ENCODE measurements at regions not wholly inside any gene's neighbourhood (a gene's known extent, or its start where the extent isn't known, plus 50 kb on each side); places are given as distances from the start of the nearest gene placed in this dataset.

DNA sequence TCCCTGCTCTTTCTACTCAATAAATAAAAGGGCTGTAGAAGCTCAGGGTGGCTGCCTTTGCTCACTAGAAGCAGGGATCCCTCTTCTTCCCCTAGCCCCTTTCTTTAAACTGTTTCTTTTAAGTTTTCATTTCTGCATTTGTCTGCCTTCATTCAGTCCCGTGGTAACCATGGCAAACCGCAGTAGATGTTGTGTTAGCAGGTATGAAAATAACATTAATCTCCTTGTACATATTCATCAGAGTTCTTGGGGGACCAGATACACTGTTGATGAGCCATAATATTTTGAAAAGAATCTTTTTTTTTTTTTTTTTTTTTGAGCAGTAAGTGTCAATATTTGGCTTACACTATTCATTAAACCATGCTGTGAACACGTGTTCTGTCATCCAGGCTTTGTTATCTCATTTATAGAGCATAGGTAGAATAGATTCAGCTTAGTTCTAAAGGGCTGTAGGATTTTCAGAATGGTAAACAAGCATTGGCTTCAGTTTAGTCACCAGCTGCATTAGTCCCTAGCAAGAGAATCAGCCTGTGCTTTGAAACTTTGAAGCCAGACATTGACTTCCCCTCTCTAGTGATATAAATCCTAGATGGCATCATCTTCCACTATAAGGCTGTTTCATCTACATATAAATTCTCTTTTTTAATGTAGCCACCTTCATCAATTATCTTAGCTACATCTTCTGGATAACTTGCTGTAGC lies 59.4 kb upstream of the SPRY2 start:
- in situ Hi-C loops (cut with MboI; ENCODE audit: low pct_unique_long_range_greater_than_20kb, low sequenced_read_pairs, unreplicated experiment): no loop called here
- TF ChIP-seq, protein P1, sequence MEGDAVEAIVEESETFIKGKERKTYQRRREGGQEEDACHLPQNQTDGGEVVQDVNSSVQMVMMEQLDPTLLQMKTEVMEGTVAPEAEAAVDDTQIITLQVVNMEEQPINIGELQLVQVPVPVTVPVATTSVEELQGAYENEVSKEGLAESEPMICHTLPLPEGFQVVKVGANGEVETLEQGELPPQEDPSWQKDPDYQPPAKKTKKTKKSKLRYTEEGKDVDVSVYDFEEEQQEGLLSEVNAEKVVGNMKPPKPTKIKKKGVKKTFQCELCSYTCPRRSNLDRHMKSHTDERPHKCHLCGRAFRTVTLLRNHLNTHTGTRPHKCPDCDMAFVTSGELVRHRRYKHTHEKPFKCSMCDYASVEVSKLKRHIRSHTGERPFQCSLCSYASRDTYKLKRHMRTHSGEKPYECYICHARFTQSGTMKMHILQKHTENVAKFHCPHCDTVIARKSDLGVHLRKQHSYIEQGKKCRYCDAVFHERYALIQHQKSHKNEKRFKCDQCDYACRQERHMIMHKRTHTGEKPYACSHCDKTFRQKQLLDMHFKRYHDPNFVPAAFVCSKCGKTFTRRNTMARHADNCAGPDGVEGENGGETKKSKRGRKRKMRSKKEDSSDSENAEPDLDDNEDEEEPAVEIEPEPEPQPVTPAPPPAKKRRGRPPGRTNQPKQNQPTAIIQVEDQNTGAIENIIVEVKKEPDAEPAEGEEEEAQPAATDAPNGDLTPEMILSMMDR (IDR thresholded peaks at IDR 0.05; ENCODE audit: extremely low read depth, insufficient read depth, missing control alignments): no peak
- DNase-seq (ENCODE audit: low spot score): no peak

DNA sequence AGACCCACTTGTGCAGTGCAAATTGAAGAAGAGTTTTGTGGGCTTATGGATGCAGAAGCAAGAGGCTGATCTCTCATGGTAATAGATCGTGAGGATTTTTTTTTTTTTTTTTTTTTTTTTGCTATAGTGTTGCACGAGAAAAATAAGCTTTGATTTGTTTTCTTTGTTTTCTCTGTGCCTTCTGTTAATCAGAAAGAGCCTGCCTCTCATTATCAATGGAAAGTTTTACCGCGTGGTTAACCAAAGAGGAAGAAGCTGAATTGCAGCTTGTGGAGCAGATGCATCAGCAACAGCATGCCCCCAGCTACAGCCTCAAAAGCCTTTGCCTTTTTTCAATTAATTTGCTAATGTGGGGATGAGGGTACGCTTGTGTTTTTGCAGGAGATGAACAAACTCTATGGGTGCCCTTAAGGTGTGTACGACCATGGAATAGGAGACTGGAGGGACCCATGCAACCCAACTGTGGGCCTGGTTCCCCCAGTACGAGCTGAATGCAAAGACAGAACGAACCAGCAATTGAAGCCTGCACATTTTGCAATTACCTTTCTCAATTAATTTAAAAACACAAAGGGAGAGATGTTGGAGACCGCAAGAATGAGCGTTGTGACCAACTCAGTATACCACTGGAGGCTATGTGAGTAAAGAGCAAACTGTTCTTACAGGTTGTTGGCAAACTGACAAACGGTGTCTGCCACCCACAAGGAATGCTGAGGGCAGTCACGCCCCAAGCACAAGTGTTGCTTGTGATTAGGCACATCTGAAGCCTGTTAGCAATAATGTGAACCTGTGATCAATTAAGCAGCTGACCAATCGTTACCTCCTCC lies 58.6 kb upstream of the SPRY2 start:
- DNase-seq (ENCODE audit: low spot score): no peak
- in situ Hi-C loops (cut with MboI; ENCODE audit: low pct_unique_long_range_greater_than_20kb, low sequenced_read_pairs, unreplicated experiment): no loop called here
- TF ChIP-seq, protein P1 (IDR thresholded peaks at IDR 0.05; ENCODE audit: extremely low read depth, insufficient read depth, missing control alignments): no peak
